ENCODE measurements at regions not wholly inside any gene's neighbourhood (a gene's known extent, or its start where the extent isn't known, plus 50 kb on each side); places are given as distances from the start of the nearest gene placed in this dataset.

- TF ChIP-seq POLR2A (IDR thresholded peaks at IDR 0.05) (no peak), CTCF (IDR thresholded peaks at IDR 0.05) (no peak)
Observed at GRCh38 chr12:127500512-127501035, 766.4 kb upstream of the TMEM132C start.
